ENCODE measurements at regions not wholly inside any gene's neighbourhood (a gene's known extent, or its start where the extent isn't known, plus 50 kb on each side); places are given as distances from the start of the nearest gene placed in this dataset.

DNA sequence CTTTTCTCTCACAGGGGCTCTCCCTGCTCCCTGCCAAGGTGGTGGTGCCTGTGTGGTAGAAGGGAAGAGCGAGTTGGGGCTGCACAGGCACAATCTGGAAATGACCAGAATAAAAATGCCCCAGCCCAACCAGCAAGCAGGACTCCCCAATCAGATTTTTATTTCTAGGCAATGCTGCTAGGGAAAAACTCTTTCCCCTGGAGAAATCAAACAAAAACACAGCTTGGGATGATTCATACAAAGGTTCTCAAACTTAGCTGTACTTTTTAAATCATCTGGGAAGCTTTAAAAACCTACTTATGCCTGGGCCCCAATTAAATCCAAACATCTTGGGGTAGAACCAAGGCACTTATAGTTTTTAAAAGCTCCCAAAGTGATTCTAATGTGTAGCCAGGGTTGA lies 243.2 kb downstream of the HTR7 start:
- TF ChIP-seq, protein P1, sequence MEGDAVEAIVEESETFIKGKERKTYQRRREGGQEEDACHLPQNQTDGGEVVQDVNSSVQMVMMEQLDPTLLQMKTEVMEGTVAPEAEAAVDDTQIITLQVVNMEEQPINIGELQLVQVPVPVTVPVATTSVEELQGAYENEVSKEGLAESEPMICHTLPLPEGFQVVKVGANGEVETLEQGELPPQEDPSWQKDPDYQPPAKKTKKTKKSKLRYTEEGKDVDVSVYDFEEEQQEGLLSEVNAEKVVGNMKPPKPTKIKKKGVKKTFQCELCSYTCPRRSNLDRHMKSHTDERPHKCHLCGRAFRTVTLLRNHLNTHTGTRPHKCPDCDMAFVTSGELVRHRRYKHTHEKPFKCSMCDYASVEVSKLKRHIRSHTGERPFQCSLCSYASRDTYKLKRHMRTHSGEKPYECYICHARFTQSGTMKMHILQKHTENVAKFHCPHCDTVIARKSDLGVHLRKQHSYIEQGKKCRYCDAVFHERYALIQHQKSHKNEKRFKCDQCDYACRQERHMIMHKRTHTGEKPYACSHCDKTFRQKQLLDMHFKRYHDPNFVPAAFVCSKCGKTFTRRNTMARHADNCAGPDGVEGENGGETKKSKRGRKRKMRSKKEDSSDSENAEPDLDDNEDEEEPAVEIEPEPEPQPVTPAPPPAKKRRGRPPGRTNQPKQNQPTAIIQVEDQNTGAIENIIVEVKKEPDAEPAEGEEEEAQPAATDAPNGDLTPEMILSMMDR (IDR thresholded peaks at IDR 0.05) = no peak
- no peak for TF ChIP-seq POLR2A (IDR thresholded peaks at IDR 0.05)

All from heart left ventricle (tissue), 13 donors.